GM18868 (cell line): ENCODE measurements at regions not wholly inside any gene's neighbourhood (a gene's known extent, or its start where the extent isn't known, plus 50 kb on each side); places are given as distances from the start of the nearest gene placed in this dataset.

Experiments
- ATAC-seq: cut with Tn5 transposase; IDR thresholded peaks from one replicate; pipeline ENCODE4 v1.9.1; 2021; ENCODE audit warnings: mild to moderate bottlenecking, moderate library complexity; ENCODE audit not compliant: unreplicated experiment

- ATAC-seq: no peak
Observed at GRCh38 chr7:54955296-54955695, 63.5 kb upstream of the EGFR start.

GRCh38 chr7:54955696-54956420 is 63.0 kb upstream of the EGFR start:
- ATAC-seq: no peak

- no peak for ATAC-seq
Observed at GRCh38 chr7:54956865-54957264, 62.0 kb upstream of the EGFR start.

GRCh38 chr7:54960517-54960916 is 58.3 kb upstream of the EGFR start:
- ATAC-seq: peak; percentile 64

- ATAC-seq: no peak
Observed at GRCh38 chr7:54961391-54961790, 57.4 kb upstream of the EGFR start.

- no peak for ATAC-seq
Observed at GRCh38 chr7:54963155-54963554, 55.7 kb upstream of the EGFR start.

GRCh38 chr7:54964136-54964535 is 54.7 kb upstream of the EGFR start:
- no peak for ATAC-seq

- no peak for ATAC-seq
Observed at GRCh38 chr7:54967377-54967776, 51.4 kb upstream of the EGFR start.

GRCh38 chr7:54968018-54968417 is 50.8 kb upstream of the EGFR start:
- ATAC-seq: no peak
